ENCODE measurements at regions not wholly inside any gene's neighbourhood (a gene's known extent, or its start where the extent isn't known, plus 50 kb on each side); places are given as distances from the start of the nearest gene placed in this dataset.
"Not testable (repeated sequence)": the region's sequence is repeated elsewhere in the genome, so short reads cannot be mapped to it uniquely, and the experiment has no call there.

- not testable (repeated sequence) for H3K27me3 ChIP-seq (ENCODE audit: control insufficient read depth, insufficient read depth, low read length); H3K4me3 ChIP-seq (ENCODE audit: insufficient read depth, low read depth, low read length); H3K36me3 ChIP-seq (replicated peaks; ENCODE audit: control insufficient read depth, insufficient read depth, low read length); DNase-seq
These were observed 446.0 kb upstream of the ADAMTS9 start for GRCh38 chr3:65133752-65134151.

DNA sequence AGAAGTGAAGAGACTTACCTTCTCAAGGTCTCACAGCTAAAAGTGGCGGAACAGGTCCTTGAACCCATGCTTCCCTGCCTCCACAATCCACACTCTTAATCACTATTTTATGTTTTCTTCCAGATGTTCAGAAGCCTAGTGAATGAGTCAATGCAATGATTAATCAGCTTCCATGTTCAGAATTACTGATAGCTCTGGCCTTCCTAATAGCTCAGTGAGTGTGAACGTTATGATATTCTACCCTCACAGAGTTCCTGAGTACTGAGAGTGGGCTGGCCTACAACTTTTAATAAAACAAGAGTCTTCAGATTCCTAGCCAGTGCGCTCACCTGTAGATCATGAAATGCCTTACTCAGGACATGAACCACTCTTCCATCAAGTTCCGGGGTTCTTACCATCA, 443.0 kb upstream of the ADAMTS9 start:
- DNase-seq: no peak
- Histone ChIP-seq H3K4me3 (ENCODE audit: insufficient read depth, low read depth, low read length) (no peak overlapping the region), H3K36me3 (replicated peaks; ENCODE audit: control insufficient read depth, insufficient read depth, low read length) (no peaks in the 10 kb centered on the region), H3K27me3 (ENCODE audit: control insufficient read depth, insufficient read depth, low read length) (no peaks in the 10 kb centered on the region)

GRCh38 chr3:65128346-65128745, 440.5 kb upstream of the ADAMTS9 start:
- no peak overlapping the region for H3K4me3 ChIP-seq (ENCODE audit: insufficient read depth, low read depth, low read length)
- no peaks in the 10 kb centered on the region for H3K36me3 ChIP-seq (replicated peaks; ENCODE audit: control insufficient read depth, insufficient read depth, low read length)
- H3K27me3 ChIP-seq (ENCODE audit: control insufficient read depth, insufficient read depth, low read length): no peaks in the 10 kb centered on the region
- DNase-seq: no peak

DNA sequence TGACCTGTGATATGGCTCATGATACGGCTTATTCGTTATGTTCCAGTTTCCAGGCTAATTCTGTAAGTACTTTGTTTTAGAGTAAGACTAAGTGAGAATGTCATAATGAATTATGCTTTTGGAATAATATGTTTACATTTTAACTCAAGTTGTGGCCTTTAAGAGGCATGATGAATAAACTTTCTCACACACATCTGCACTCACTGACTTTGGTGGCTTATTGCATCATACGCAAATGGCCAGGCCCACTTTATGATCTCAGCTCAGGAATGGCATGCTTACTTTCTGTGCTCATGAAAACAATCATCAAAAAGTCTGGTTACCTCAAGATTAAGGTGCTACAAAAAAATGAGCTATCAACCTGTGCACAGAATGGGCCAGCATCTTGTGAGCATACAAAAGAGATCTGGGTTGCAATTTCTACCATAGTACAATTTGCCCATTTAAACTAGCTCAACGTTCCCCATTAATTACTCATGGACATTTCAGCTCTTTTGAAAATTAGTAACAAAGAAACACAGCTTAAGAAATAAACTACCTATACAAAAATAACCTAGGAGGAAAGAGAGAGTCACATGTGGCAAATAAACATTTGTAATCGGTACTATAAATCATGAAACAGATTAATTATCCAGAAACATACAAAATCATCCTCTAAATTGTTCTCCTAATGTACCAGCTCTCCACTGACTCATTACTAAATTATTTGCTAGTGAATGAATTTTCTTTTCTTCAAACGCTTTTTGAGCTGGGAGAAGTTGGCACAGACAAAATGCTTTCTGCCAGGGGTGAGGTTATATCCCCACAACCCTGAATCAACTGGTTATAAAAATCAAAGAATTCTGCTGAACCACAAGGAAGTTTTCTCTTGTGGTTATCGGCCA, 439.0 kb upstream of the ADAMTS9 start:
- H3K4me3 ChIP-seq (ENCODE audit: insufficient read depth, low read depth, low read length): no peak overlapping the region
- H3K36me3 ChIP-seq (replicated peaks; ENCODE audit: control insufficient read depth, insufficient read depth, low read length): no peaks in the 10 kb centered on the region
- no peak for DNase-seq
- H3K27me3 ChIP-seq (ENCODE audit: control insufficient read depth, insufficient read depth, low read length): no peaks in the 10 kb centered on the region

DNA sequence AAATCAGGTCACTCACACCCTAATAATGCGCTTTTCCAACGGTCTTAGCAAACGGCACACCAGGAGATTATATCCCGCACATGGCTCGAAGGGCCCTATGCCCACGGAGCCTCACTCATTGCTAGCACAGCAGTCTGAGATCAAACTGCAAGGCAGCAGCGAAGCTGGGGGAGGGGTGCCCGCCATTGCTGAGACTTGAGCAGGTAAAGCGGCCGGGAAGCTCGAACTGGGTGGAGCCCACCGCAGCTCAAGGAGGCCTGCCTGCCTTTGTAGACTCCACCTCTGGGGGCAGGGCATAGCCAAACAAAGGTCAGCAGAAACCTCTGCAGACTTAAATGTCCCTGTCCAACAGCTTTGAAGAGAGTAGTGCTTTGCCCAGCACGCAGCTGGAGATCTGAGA, 432.4 kb upstream of the ADAMTS9 start:
- H3K36me3 ChIP-seq (replicated peaks; ENCODE audit: control insufficient read depth, insufficient read depth, low read length); DNase-seq; H3K27me3 ChIP-seq (ENCODE audit: control insufficient read depth, insufficient read depth, low read length); H3K4me3 ChIP-seq (ENCODE audit: insufficient read depth, low read depth, low read length): not testable (repeated sequence)

DNA sequence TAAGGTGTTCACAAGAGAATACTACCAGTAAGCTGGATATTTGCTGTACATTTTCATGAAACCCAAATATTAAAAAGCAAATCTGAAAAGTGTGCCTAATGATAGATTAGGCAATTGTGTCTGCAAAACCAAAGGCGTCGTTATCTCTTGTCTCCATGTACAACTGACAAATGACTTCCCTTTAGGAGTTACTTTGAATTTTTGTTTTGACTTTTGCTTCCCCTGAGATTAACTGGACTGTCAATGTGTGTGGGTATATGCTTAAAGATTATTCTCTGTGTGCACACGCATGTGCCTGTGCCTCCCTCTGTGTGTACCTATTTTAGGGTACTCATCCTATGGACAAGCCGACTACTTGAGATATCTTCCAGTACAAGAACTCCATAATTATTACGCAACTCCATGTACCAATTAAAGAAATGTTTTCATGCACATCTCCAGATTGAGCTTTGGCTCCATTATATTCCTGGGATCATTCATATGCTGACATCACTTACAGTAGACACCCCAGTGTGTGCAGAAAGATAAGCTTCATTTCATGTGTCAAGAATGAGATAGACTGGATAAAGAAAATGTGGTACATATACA, 431.2 kb upstream of the ADAMTS9 start:
- no peaks in the 10 kb centered on the region for H3K27me3 ChIP-seq (ENCODE audit: control insufficient read depth, insufficient read depth, low read length)
- no peaks in the 10 kb centered on the region for H3K36me3 ChIP-seq (replicated peaks; ENCODE audit: control insufficient read depth, insufficient read depth, low read length)
- no peak for DNase-seq
- H3K4me3 ChIP-seq (ENCODE audit: insufficient read depth, low read depth, low read length): no peak overlapping the region

DNA sequence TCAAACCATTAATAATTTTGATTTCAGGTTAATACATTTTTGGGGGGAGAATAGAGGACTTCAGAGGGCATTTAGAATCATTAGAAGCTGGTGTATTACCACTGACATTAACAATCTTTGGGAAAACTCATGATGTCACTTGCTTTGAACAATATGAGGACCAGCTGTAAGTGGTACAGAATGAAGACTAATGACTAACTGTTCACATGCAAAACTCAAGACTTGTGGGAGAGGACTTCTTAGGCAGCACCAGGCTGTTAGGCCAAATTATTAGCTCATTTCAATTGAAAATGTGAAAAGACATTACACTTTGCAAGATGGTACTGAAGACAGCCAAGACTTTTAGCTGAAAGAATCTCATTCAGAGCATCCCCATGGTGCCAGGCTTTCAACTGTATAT, 426.2 kb upstream of the ADAMTS9 start:
- H3K4me3 ChIP-seq (ENCODE audit: insufficient read depth, low read depth, low read length): no peak overlapping the region
- H3K36me3 ChIP-seq (replicated peaks; ENCODE audit: control insufficient read depth, insufficient read depth, low read length): no peaks in the 10 kb centered on the region
- DNase-seq: no peak
- no peaks in the 10 kb centered on the region for H3K27me3 ChIP-seq (ENCODE audit: control insufficient read depth, insufficient read depth, low read length)

GRCh38 chr3:65112751-65113300, 425.0 kb upstream of the ADAMTS9 start:
- no peak overlapping the region for H3K4me3 ChIP-seq (ENCODE audit: insufficient read depth, low read depth, low read length)
- no peak for DNase-seq
- H3K36me3 ChIP-seq (replicated peaks; ENCODE audit: control insufficient read depth, insufficient read depth, low read length): no peaks in the 10 kb centered on the region
- no peaks in the 10 kb centered on the region for H3K27me3 ChIP-seq (ENCODE audit: control insufficient read depth, insufficient read depth, low read length)

DNA sequence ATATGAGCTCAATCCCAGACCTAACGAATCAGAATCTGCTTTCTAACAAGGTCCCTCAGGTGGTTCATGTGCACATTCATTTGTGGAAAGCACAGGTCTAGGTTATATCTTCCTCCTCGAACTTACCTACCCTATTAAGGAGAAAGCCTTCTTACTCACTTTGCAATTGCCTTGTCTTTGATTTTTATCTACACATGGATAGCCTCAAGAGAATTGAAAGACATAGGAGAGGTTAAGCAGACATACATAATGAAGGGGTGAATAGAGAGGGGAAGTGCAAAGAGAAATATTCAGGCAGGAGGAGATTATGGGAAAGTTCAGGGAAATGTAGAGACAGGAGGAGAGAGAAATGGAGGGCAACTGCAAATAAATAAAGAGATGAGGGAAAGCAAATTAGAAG, 422.9 kb upstream of the ADAMTS9 start:
- no peaks in the 10 kb centered on the region for H3K27me3 ChIP-seq (ENCODE audit: control insufficient read depth, insufficient read depth, low read length)
- no peak for DNase-seq
- H3K4me3 ChIP-seq (ENCODE audit: insufficient read depth, low read depth, low read length): no peak overlapping the region
- H3K36me3 ChIP-seq (replicated peaks; ENCODE audit: control insufficient read depth, insufficient read depth, low read length): no peaks in the 10 kb centered on the region

DNA sequence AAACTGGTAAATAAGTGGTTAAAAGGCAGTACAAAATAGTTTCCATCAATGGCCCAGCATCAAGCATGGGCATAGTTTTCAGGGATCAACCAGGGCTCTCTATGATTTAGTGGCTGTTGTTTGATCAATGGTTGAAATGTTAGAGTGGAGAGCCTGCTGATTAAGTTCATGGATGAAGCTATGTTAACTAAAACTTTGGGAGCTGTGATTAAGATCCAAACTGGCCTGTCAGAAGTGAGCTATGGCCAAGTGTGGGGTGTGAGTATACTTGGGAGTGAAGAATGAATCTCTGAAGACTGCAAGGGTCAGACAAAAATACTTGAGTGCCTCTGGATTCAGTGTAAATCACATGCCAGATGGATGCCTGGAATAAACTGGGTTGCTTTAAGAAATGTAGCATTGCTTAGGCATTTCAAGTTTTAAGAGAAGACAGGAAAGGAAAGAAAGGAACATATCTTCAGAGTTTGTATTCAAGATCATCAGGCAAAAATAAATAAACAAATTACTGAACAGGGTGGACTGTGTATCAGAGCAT, 422.2 kb upstream of the ADAMTS9 start:
- H3K4me3 ChIP-seq (ENCODE audit: insufficient read depth, low read depth, low read length): no peak overlapping the region
- H3K36me3 ChIP-seq (replicated peaks; ENCODE audit: control insufficient read depth, insufficient read depth, low read length): no peaks in the 10 kb centered on the region
- no peak for DNase-seq
- H3K27me3 ChIP-seq (ENCODE audit: control insufficient read depth, insufficient read depth, low read length): no peaks in the 10 kb centered on the region

DNA sequence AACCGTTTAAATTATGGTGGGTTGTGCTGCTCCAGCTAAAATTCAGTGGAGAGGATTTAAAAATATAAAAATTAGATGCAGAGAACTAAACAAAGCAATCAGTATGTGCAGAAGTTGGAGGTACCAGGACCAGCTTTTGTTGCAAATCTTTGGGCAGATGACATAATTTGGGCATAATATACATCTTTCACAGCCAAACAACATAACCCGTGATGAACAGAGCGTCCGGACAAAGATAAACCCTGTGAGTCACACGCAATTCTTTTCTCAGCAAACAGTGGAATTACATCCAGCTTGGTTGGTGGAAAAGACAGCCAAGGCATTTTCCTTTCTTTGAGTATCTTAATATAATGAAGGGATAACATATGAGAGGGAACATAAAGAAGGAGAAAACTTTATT, 419.4 kb upstream of the ADAMTS9 start:
- Histone ChIP-seq H3K36me3 (replicated peaks; ENCODE audit: control insufficient read depth, insufficient read depth, low read length) (no peaks in the 10 kb centered on the region), H3K4me3 (ENCODE audit: insufficient read depth, low read depth, low read length) (no peak overlapping the region), H3K27me3 (ENCODE audit: control insufficient read depth, insufficient read depth, low read length) (no peaks in the 10 kb centered on the region)
- no peak for DNase-seq

DNA sequence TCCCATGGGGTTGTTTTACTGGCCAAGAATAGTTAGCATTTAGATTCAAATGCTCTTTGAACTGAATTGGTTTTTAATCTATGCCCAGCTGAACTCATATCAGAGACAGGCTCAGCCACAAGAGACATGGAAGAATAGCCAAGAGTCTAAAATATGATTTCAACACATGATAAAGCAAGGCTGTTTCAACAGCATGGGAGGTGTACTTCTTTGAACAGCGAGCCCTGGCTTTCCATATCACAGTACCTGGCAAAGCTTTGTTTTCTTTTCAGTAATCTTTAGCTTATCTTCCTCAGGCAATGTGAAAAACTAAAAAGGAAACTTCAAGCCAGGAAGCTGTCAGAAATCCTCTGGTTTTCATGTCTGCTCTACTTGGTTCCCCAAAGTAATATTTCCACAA, 413.6 kb upstream of the ADAMTS9 start:
- H3K4me3 ChIP-seq (ENCODE audit: insufficient read depth, low read depth, low read length): no peak overlapping the region
- no peaks in the 10 kb centered on the region for H3K36me3 ChIP-seq (replicated peaks; ENCODE audit: control insufficient read depth, insufficient read depth, low read length)
- DNase-seq: no peak
- no peaks in the 10 kb centered on the region for H3K27me3 ChIP-seq (ENCODE audit: control insufficient read depth, insufficient read depth, low read length)

GRCh38 chr3:65098400-65098799, 410.6 kb upstream of the ADAMTS9 start:
- DNase-seq: peak; percentile 36
- Histone ChIP-seq H3K27me3 (ENCODE audit: control insufficient read depth, insufficient read depth, low read length) (no peaks in the 10 kb centered on the region), H3K4me3 (ENCODE audit: insufficient read depth, low read depth, low read length) (no peak overlapping the region), H3K36me3 (replicated peaks; ENCODE audit: control insufficient read depth, insufficient read depth, low read length) (no peaks in the 10 kb centered on the region)

DNA sequence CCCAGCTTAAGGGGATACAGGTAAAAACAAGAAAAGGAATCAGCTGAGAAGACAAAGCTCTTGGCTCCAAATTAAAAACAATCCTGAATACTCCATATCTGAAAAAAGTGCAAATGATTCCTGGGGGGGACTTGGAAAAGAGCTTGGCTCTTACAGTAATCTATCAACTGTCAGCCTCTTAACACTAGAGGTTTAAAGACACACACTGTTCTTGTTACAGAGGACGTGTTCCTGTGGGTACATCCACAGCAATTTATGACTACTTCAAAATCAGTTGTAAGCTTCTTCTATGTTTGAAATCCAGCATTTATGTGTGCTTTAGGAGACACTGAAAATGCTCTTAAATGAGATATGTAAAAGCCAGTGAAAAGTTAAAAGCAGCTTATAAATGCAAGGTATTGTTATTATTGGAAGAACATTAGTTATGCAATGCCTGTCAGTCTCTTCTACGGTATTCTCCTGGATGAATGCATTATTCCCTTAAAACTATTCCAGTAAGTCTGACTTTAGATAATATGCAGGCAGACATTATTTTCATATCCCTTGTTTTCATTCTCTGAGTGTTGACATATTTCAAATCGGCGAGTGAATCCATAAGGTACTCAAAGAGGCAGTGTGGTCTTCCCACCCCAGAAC, 408.4 kb upstream of the ADAMTS9 start:
- no peak overlapping the region for H3K4me3 ChIP-seq (ENCODE audit: insufficient read depth, low read depth, low read length)

GRCh38 chr3:65094723-65095122, 406.9 kb upstream of the ADAMTS9 start:
- H3K36me3 ChIP-seq (replicated peaks; ENCODE audit: control insufficient read depth, insufficient read depth, low read length): no peaks in the 10 kb centered on the region

More for the DNA sequence above, 408.4 kb upstream of the ADAMTS9 start:
- H3K36me3 ChIP-seq (replicated peaks; ENCODE audit: control insufficient read depth, insufficient read depth, low read length): no peaks in the 10 kb centered on the region
- DNase-seq: no peak
- H3K27me3 ChIP-seq (ENCODE audit: control insufficient read depth, insufficient read depth, low read length): no peaks in the 10 kb centered on the region

More at GRCh38 chr3:65094723-65095122, 406.9 kb upstream of the ADAMTS9 start:
- Histone ChIP-seq H3K4me3 (ENCODE audit: insufficient read depth, low read depth, low read length) (no peak overlapping the region), H3K27me3 (ENCODE audit: control insufficient read depth, insufficient read depth, low read length) (no peaks in the 10 kb centered on the region)
- no peak for DNase-seq
